HG03045 (cell line): ENCODE measurements at regions not wholly inside any gene's neighbourhood (a gene's known extent, or its start where the extent isn't known, plus 50 kb on each side); places are given as distances from the start of the nearest gene placed in this dataset.

ENCODE experiments used
- ATAC-seq: cut with Tn5 transposase; IDR thresholded peaks from one replicate; pipeline ENCODE4 v1.9.1; 2021; ENCODE audit warnings: mild to moderate bottlenecking, moderate library complexity; ENCODE audit not compliant: unreplicated experiment

DNA sequence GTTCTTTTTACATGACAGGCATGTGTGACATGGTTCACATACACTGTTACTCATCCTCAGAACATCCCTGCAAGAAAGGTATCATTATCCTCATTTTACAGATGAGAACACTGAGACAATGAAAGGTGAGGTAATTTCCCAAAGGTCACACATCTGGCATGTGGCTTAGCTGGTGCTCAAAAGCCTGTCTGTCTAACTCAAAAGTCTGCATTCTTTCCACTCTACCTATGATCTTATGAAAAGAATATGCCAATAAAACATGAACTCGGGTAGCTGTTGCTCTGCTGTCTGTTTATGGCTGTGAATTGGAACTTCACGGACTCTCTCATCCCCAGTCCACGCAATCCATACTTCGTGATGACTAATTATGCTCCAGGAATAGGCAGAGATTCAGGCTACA is 79.0 kb upstream of the ODAD2 start:
- no peak for ATAC-seq

GRCh38 chr10:28075424-28075823 is 76.5 kb upstream of the ODAD2 start:
- ATAC-seq: no peak

DNA sequence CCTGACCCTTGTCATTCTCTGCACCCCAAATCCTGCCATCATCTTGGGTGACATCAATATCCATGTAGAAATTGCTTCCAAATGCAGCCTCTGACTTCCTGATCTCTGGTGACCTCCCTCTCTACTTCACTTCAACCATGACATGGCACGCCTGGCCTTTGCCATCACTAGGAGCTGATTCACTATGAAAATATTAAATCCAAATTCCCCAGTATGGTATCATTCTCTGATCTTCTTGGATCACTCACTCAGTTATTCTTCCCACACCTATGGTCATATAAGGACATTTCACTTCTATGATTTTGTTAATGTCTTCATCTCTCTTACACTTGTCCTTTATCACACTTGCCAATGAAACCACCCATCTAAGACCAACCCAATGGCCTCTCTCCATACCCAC is 73.7 kb upstream of the ODAD2 start:
- ATAC-seq: no peak

DNA sequence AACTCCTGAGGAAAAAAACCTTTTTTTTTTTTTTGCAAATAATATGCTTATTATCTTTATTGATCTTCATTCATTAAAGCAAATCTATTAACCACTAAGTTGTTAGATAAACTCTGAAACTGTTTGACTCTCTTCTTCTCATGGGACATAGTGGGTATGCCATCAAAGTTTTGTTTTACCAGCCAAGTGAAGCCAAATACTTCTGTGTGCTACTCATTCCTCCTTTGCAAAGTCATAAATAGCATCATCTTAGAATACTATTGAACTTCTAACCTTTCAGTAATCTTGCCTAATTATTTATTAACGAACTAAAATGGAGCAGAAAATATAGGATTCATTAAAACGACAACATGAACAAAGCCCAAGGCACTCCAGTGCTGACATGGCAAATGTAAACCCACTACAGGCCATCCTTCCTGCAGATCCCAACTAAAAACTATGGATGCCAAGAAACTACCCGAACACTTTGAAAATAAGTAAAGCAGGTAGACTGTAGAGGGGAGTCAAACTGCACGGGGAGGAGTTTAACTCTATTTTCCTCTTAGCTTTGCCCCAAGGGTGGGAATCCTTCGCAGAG is 61.2 kb upstream of the ODAD2 start:
- ATAC-seq: no peak

DNA sequence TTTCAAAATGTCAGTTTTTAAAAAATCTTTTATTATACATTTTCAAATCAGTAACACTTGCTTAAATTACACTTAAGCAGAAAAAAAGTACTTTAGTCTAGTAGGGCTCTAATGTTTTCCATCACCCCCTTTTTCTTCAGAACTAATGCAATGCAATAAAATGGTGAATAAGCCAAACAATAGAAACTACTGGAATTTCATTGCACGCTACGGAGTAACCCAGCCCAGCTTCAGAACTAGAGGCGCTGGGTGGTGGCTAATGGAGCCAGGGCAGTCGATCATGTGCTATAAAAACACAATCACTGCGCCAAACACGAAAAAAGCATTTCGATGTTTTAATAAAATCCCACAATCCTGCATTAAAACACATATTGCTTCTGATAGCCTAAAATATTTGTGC is 59.9 kb upstream of the ODAD2 start:
- ATAC-seq: no peak

GRCh38 chr10:28054228-28054860 is 55.5 kb upstream of the ODAD2 start:
- ATAC-seq: no peak

DNA sequence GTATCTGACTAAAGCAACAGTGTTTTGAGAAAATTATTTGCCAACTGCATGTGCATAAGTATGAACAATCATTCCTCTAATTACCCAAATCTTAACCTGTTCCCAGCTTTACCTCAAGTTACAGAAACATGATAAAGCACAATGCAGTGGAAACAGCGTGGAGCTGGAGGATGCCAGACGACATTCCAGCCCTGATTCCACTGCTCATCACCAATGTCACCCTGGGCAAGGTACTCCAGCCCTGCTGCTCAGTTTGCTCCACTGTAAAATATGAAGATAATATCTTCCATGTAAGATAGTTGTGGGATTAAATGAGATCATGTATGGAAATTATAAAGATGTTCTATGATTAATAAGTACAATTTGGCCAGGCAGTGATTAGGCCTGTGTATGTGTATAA is 50.4 kb upstream of the ODAD2 start:
- ATAC-seq: no peak
